IMR-90 (cell line): ENCODE measurements at regions not wholly inside any gene's neighbourhood (a gene's known extent, or its start where the extent isn't known, plus 50 kb on each side); places are given as distances from the start of the nearest gene placed in this dataset.

Experiments
- ATAC-seq: fragments of 200-7000 bp; cut with Tn5 transposase; 2 replicates; pipeline ENCODE4 v1.9.1; 2020; ENCODE audit warnings: low read depth, mild to moderate bottlenecking, moderate library complexity
- BruUV-seq: library from RNA; stranded (reverse); fragments of 400-500 nt; replicated peaks from 2 replicates; lab custom pipeline; 2021; lab: Mats Ljungman, UMichigan
- CTCF ChIA-PET: fragments of 300-600 bp; formaldehyde crosslinking; extraction: SDS; loops from one replicate; lab custom pipeline; 2021; ENCODE audit warnings: antibody characterized with exemption; lab: Yijun Ruan, JAX
- POLR2A ChIA-PET: fragments of 300-600 bp; sonication (Branson Sonifier 250); formaldehyde crosslinking; loops from one replicate; lab custom pipeline; 2022; ENCODE audit warnings: antibody characterized with exemption; ENCODE audit not compliant: unreplicated experiment; lab: Charles Lee
- DNase-seq: peaks from one replicate; pipeline ENCODE4 v3.0.0; 2013
- H2AFZ ChIP-seq: replicated peaks from 2 replicates; pipeline ENCODE3; 2013; ENCODE audit warnings: low read length, mild to moderate bottlenecking; ENCODE audit not compliant: poor library complexity
- H2AK5ac ChIP-seq: 2 replicates; pipeline ENCODE4 v1.6.1; 2013; ENCODE audit warnings: low read depth, low read length, inconsistent platforms
- H2AK9ac ChIP-seq: replicated peaks from 2 replicates; pipeline ENCODE3; 2013; ENCODE audit warnings: mild to moderate bottlenecking, low read depth, low read length, moderate library complexity; ENCODE audit not compliant: poor library complexity
- H2BK120ac ChIP-seq: 2 replicates; pipeline ENCODE4 v1.6.1; 2013; ENCODE audit warnings: low read depth, low read length, inconsistent platforms
- H2BK15ac ChIP-seq: 3 replicates; pipeline ENCODE4 v1.6.1; 2013; ENCODE audit warnings: low read depth, low read length, inconsistent platforms
- H2BK20ac ChIP-seq: 2 replicates; pipeline ENCODE4 v1.6.1; 2013; ENCODE audit warnings: low read depth, mild to moderate bottlenecking, inconsistent platforms, low read length, moderate library complexity
- H2BK5ac ChIP-seq: 2 replicates; pipeline ENCODE4 v1.6.1; 2013; ENCODE audit warnings: mild to moderate bottlenecking, low read depth, low read length, inconsistent platforms; ENCODE audit not compliant: poor library complexity, severe bottlenecking
- H3K14ac ChIP-seq: replicated peaks from 2 replicates; pipeline ENCODE4 v1.6.1; 2013; ENCODE audit warnings: low read depth, low read length, inconsistent platforms
- H3K18ac ChIP-seq: 2 replicates; pipeline ENCODE4 v1.6.1; 2013; ENCODE audit warnings: low read depth, low read length, control low read depth
- H3K23ac ChIP-seq: 2 replicates; pipeline ENCODE4 v1.6.1; 2013; ENCODE audit warnings: low read depth, low read length, inconsistent platforms
- H3K27ac ChIP-seq: 2 replicates; pipeline ENCODE4 v1.5.1; 2013; ENCODE audit warnings: mild to moderate bottlenecking, control low read depth, low read length; ENCODE audit not compliant: insufficient read depth
- H3K27me3 ChIP-seq: 2 replicates; pipeline ENCODE4 v1.6.1; 2013; ENCODE audit warnings: low read length; ENCODE audit not compliant: control insufficient read depth, insufficient read depth
- H3K36me3 ChIP-seq: 2 replicates; pipeline ENCODE4 v1.6.1; 2013; ENCODE audit warnings: low read length, mixed read lengths; ENCODE audit not compliant: control insufficient read depth, insufficient read depth
- H3K4ac ChIP-seq: 2 replicates; pipeline ENCODE4 v1.6.1; 2013; ENCODE audit warnings: low read depth, low read length, inconsistent platforms
- H3K4me1 ChIP-seq: 2 replicates; pipeline ENCODE4 v1.6.1; 2013; ENCODE audit warnings: low read length, mixed read lengths; ENCODE audit not compliant: control insufficient read depth, insufficient read depth
- H3K4me2 ChIP-seq: 2 replicates; pipeline ENCODE4 v1.6.1; 2013; ENCODE audit warnings: low read depth, mild to moderate bottlenecking, control low read depth, low read length, moderate library complexity
- H3K4me3 ChIP-seq: 2 replicates; pipeline ENCODE4 v1.5.1; 2013; ENCODE audit warnings: low read depth, mild to moderate bottlenecking, control low read depth, low read length, moderate library complexity; ENCODE audit not compliant: insufficient read depth
- H3K56ac ChIP-seq: 2 replicates; pipeline ENCODE4 v1.6.1; 2013; ENCODE audit warnings: low read length, inconsistent platforms; ENCODE audit not compliant: insufficient read depth; ENCODE audit errors: extremely low read depth
- H3K79me1 ChIP-seq, 2 experiments: 2 replicates each; pipeline ENCODE4 v1.6.1; 2013; ENCODE audit warnings: low read length in 2 of 2, inconsistent platforms in 1 of 2, low read depth in 1 of 2
- H3K9ac ChIP-seq: 2 replicates; pipeline ENCODE4 v1.6.1; 2013; ENCODE audit warnings: low read depth, low read length, control low read depth
- H3K9me1 ChIP-seq: 2 replicates; pipeline ENCODE4 v1.6.1; 2013; ENCODE audit warnings: low read length, inconsistent platforms; ENCODE audit not compliant: insufficient read depth
- H3K9me3 ChIP-seq: 2 replicates; pipeline ENCODE4 v1.6.1; 2013; ENCODE audit warnings: low read length; ENCODE audit not compliant: control insufficient read depth, insufficient read depth
- H4K20me1 ChIP-seq: 2 replicates; pipeline ENCODE4 v1.6.1; 2013; ENCODE audit warnings: low read length, inconsistent platforms; ENCODE audit not compliant: insufficient read depth
- H4K5ac ChIP-seq: 2 replicates; pipeline ENCODE4 v1.6.1; 2013; ENCODE audit warnings: mild to moderate bottlenecking, low read depth, low read length, control low read depth
- H4K8ac ChIP-seq, 2 experiments: 2 replicates each; pipeline ENCODE4 v1.6.1; 2013; ENCODE audit warnings: low read depth in 2 of 2, low read length in 2 of 2, control low read depth in 1 of 2, inconsistent platforms in 1 of 2
- H4K91ac ChIP-seq: 2 replicates; pipeline ENCODE4 v1.6.1; 2013; ENCODE audit warnings: low read depth, low read length, inconsistent platforms; ENCODE audit not compliant: insufficient read depth
- BHLHE40 ChIP-seq: fragments of 150-350 bp; IDR thresholded peaks from 2 replicates; pipeline ENCODE4 v1.6.1; 2016; ENCODE audit warnings: mild to moderate bottlenecking, low read depth, low read length
- CHD1 ChIP-seq: IDR thresholded peaks from 2 replicates; pipeline ENCODE4 v1.6.1; 2012; ENCODE audit warnings: low read depth, low read length, improper control_type of control experiment
- CTCF ChIP-seq: conservative IDR thresholded peaks from 2 replicates; pipeline ENCODE4 v1.5.1; 2012; ENCODE audit warnings: mild to moderate bottlenecking, low read depth, low read length, improper control_type of control experiment
- ELK1 ChIP-seq: fragments of 150-350 bp; IDR thresholded peaks from 2 replicates; pipeline ENCODE4 v1.6.1; 2016; ENCODE audit warnings: low read depth, mild to moderate bottlenecking, low read length, moderate library complexity, borderline replicate concordance
- FOS ChIP-seq: fragments of 150-350 bp; IDR thresholded peaks from 2 replicates; pipeline ENCODE4 v1.6.1; 2016; ENCODE audit warnings: low read depth, low read length
- MAFK ChIP-seq: IDR thresholded peaks from 2 replicates; pipeline ENCODE4 v1.6.1; 2012; ENCODE audit warnings: low read depth, low read length, improper control_type of control experiment
- MXI1 ChIP-seq: IDR thresholded peaks from 2 replicates; pipeline ENCODE4 v1.6.1; 2012; ENCODE audit warnings: low read depth, mild to moderate bottlenecking, low read length, moderate library complexity, borderline replicate concordance
- NFE2L2 ChIP-seq: fragments of 150-350 bp; IDR thresholded peaks from 2 replicates; pipeline ENCODE4 v1.6.1; 2016; ENCODE audit warnings: low read depth, mild to moderate bottlenecking, low read length
- POLR2A ChIP-seq: IDR thresholded peaks from 2 replicates; pipeline ENCODE4 v1.6.1; 2012; ENCODE audit warnings: mild to moderate bottlenecking, low read depth, low read length
- RFX5 ChIP-seq: IDR thresholded peaks from 2 replicates; pipeline ENCODE4 v1.8.0; 2012; ENCODE audit warnings: low read depth, mild to moderate bottlenecking, low read length, moderate library complexity
- SMC3 ChIP-seq: fragments of 150-350 bp; IDR thresholded peaks from 2 replicates; pipeline ENCODE4 v1.6.1; 2016; ENCODE audit warnings: low read depth, mild to moderate bottlenecking, antibody characterized with exemption, low read length, moderate library complexity
- USF2 ChIP-seq: fragments of 150-350 bp; IDR thresholded peaks from 2 replicates; pipeline ENCODE4 v1.6.1; 2017; ENCODE audit warnings: mild to moderate bottlenecking, antibody characterized with exemption, low read length, low read depth
- WGBS, 2 experiments: methylation state at CpG; one replicate each; pipeline versions ENCODE4 v1.1.5 to v1.1.7; 2013; ENCODE audit warnings: missing lambda C conversion rate in 2 of 2; ENCODE audit not compliant: insufficient read length in 1 of 2; ENCODE audit errors: extremely low coverage in 2 of 2; 5-methylcytosine and 5-hydroxymethylcytosine counted together
- dilution Hi-C: fragments of 300-500 bp; cut with HindIII; formaldehyde crosslinking; loops from one replicate; pipeline ENCODE4 v1.14.3; 2018; ENCODE audit warnings: low sequenced_read_pairs; ENCODE audit not compliant: unreplicated experiment
- in situ Hi-C: fragments of 300-500 bp; cut with MboI; formaldehyde crosslinking; loops from 3 replicates; pipeline ENCODE4 v1.14.3; 2019; ENCODE audit warnings: low sequenced_read_pairs, inconsistent platforms, mixed read lengths
- intact Hi-C: fragments of 100-400 bp; cut with micrococcal nuclease; formaldehyde crosslinking; loops from 2 replicates; pipeline ENCODE4 v1.10.0; 2022

- Histone ChIP-seq H2BK5ac (no peak overlapping the region), H4K8ac (no peak overlapping the region), H4K5ac (no peak overlapping the region), H4K91ac (no peak overlapping the region), H3K4ac (no peak overlapping the region), H3K36me3 (no peaks in the 10 kb centered on the region), H3K27ac (no peak overlapping the region), H3K14ac (no peak overlapping the region), H3K18ac (no peak overlapping the region), H3K27me3 (peaks cover 5% of the 10 kb centered on the region), H3K4me1 (no peaks in the 10 kb centered on the region), H2BK120ac (no peak overlapping the region), H3K79me1 (no peaks in the 10 kb centered on the region), H2AK9ac (no peak overlapping the region), H2AFZ (no peak overlapping the region), H3K9me3 (no peaks in the 10 kb centered on the region; the same call in none of the 2 replicates), H2AK5ac (no peak overlapping the region), H3K9ac (no peak overlapping the region), H3K56ac (no peak overlapping the region), H4K20me1 (no peaks in the 10 kb centered on the region), H3K4me2 (no peak overlapping the region), H3K9me1 (no peaks in the 10 kb centered on the region), H2BK15ac (no peak overlapping the region), H3K23ac (no peak overlapping the region), H3K4me3 (no peak overlapping the region), H2BK20ac (no peak overlapping the region)
- in situ Hi-C loops: no loop called here
- dilution Hi-C loops: no loop called here
- ChIA-PET CTCF (no interaction called here), POLR2A (interaction anchor here (0.5 kb wide), 1 partner anchor 8 kb away, joined by 4 read pairs; no protein-coding TSS in a partner anchor)
- 100% methylated on average over 2 of the region's 4 CpGs; no CpG with 5 or more reads in 1 of the 2 experiments for WGBS, 2 experiments
- DNase-seq (no peak), ATAC-seq (no peak)
- no peak for TF ChIP-seq BHLHE40
- no peak for TF ChIP-seq ELK1
- no peak for TF ChIP-seq POLR2A
- TF ChIP-seq SMC3: no peak
- TF ChIP-seq USF2: no peak
- no peak for TF ChIP-seq FOS
- TF ChIP-seq MAFK: no peak
- no peak for TF ChIP-seq MXI1
- no peak for TF ChIP-seq CTCF
- no peak for TF ChIP-seq NFE2L2
- no peak for TF ChIP-seq CHD1
- TF ChIP-seq RFX5: no peak
- no TSS peak for BruUV-seq
- intact Hi-C loops: no loop called here
These were observed 66.2 kb upstream of the CDK13 start for GRCh38 chr7:39883812-39884390.
